B cell (primary cell): ENCODE measurements at regions not wholly inside any gene's neighbourhood (a gene's known extent, or its start where the extent isn't known, plus 50 kb on each side); places are given as distances from the start of the nearest gene placed in this dataset.

Source experiments
- ATAC-seq: fragments of 200-7000 bp; cut with Tn5 transposase; one replicate; pipeline ENCODE4 v1.10.0; 2021; ENCODE audit warnings: low read depth, mild to moderate bottlenecking, moderate number of reproducible peaks, moderate library complexity
- CTCF ChIA-PET: fragments of 350-600 bp; sonication (Branson Sonifier 250); formaldehyde crosslinking; loops from one replicate; lab custom pipeline; 2021; ENCODE audit warnings: antibody characterized with exemption, inconsistent platforms; lab: Charles Lee
- POLR2A ChIA-PET: fragments of 350-600 bp; sonication (Branson Sonifier 250); formaldehyde crosslinking; loops from one replicate; lab custom pipeline; 2021; ENCODE audit warnings: antibody characterized with exemption; lab: Charles Lee
- DNase-seq: peaks from one replicate; pipeline ENCODE4 v3.0.0; 2013
- H2AFZ ChIP-seq: 2 replicates; pipeline ENCODE4 v1.6.1; 2012; ENCODE audit warnings: mild to moderate bottlenecking, low read depth, low read length; ENCODE audit not compliant: insufficient read depth, poor library complexity, severe bottlenecking
- H3K27ac ChIP-seq, 2 donors: 1 replicate in 1 of 2; 2 replicates in 1 of 2; pipeline ENCODE4 v1.5.1; 2012 to 2013; ENCODE audit warnings: low read length in 2 of 2, mild to moderate bottlenecking in 2 of 2, moderate library complexity in 1 of 2
- H3K27me3 ChIP-seq, 4 experiments: fragments of 200-600 bp in 1 of 4; sonication (generic) in 1 of 4; replicated peaks in 1 of 4; 1 replicate in 2 of 4; 2 replicates in 2 of 4; pipeline versions ENCODE4 v1.6.1 to v1.7.0; 2013 to 2016; ENCODE audit warnings: low read length in 3 of 4, mild to moderate bottlenecking in 2 of 4, mixed read lengths in 1 of 4, moderate library complexity in 1 of 4; ENCODE audit not compliant: insufficient read depth in 4 of 4, control insufficient read depth in 3 of 4; ENCODE audit errors: control extremely low read depth in 1 of 4
- H3K36me3 ChIP-seq, 2 experiments: replicated peaks in 1 of 2; 1 replicate in 1 of 2; 2 replicates in 1 of 2; pipeline versions ENCODE4 v1.6.1 to v1.7.1; 2013; ENCODE audit warnings: low read length in 1 of 2; ENCODE audit not compliant: insufficient read depth in 2 of 2, control insufficient read depth in 1 of 2; ENCODE audit errors: control extremely low read depth in 1 of 2, extremely low read depth in 1 of 2
- H3K4me1 ChIP-seq, 2 donors: fragments of 200-600 bp in 1 of 2; sonication (generic) in 1 of 2; 1 replicate in 1 of 2; 2 replicates in 1 of 2; pipeline versions ENCODE4 v1.5.1 to v1.6.1; 2013 to 2017; ENCODE audit warnings: low read length in 2 of 2; ENCODE audit not compliant: control insufficient read depth in 2 of 2, insufficient read depth in 2 of 2
- H3K4me2 ChIP-seq: replicated peaks from 2 replicates; pipeline ENCODE3; 2012; ENCODE audit warnings: mild to moderate bottlenecking, low read depth, low read length; ENCODE audit not compliant: poor library complexity, severe bottlenecking
- H3K4me3 ChIP-seq, 5 experiments: fragments of 200-600 bp in 1 of 5; sonication (generic) in 1 of 5; 1 replicate in 3 of 5; 2 replicates in 2 of 5; pipeline versions ENCODE4 v1.5.1 to v1.7.0; 2011 to 2016; ENCODE audit warnings: low read length in 4 of 5, mild to moderate bottlenecking in 4 of 5, low read depth in 2 of 5, control low read depth in 1 of 5, moderate library complexity in 1 of 5; ENCODE audit not compliant: insufficient read depth in 1 of 5; ENCODE audit errors: control extremely low read depth in 1 of 5, extremely low read depth in 1 of 5
- H3K79me2 ChIP-seq: fragments of 200-600 bp; sonication (generic); one replicate; pipeline ENCODE4 v1.6.0; 2016; ENCODE audit warnings: low read length; ENCODE audit not compliant: control insufficient read depth, insufficient read depth
- H3K9ac ChIP-seq: fragments of 200-600 bp; sonication (generic); 2 replicates; pipeline ENCODE4 v1.6.1; 2017; ENCODE audit warnings: mild to moderate bottlenecking, low read length, moderate library complexity
- H3K9me3 ChIP-seq, 3 donors: one replicate each; pipeline versions ENCODE4 v1.6.1 to v1.7.1; 2013; ENCODE audit warnings: low read length in 2 of 3; ENCODE audit not compliant: control insufficient read depth in 2 of 3, insufficient read depth in 1 of 3; ENCODE audit errors: control extremely low read depth in 1 of 3
- H4K20me1 ChIP-seq: 2 replicates; pipeline ENCODE4 v1.6.0; 2012; ENCODE audit warnings: mild to moderate bottlenecking, low read length; ENCODE audit not compliant: insufficient read depth, control insufficient read depth, poor library complexity, severe bottlenecking
- H3K27ac Mint-ChIP-seq: one replicate; pipeline ENCODE4 v1.8.0; 2021; ENCODE audit warnings: mixed read lengths
- H3K27me3 Mint-ChIP-seq: one replicate; pipeline ENCODE4 v1.8.0; 2021; ENCODE audit warnings: mixed read lengths
- H3K4me1 Mint-ChIP-seq: one replicate; pipeline ENCODE4 v1.8.0; 2021; ENCODE audit warnings: mixed read lengths
- H3K4me3 Mint-ChIP-seq: one replicate; pipeline ENCODE4 v1.8.0; 2021; ENCODE audit warnings: mixed read lengths
- H3K9me3 Mint-ChIP-seq: one replicate; pipeline ENCODE4 v1.8.0; 2022; ENCODE audit warnings: mixed read lengths; ENCODE audit not compliant: insufficient read depth
- EZH2 ChIP-seq: IDR thresholded peaks from 2 replicates; pipeline ENCODE4 v1.6.1; 2012; ENCODE audit warnings: borderline replicate concordance, low read depth, mild to moderate bottlenecking, moderate library complexity, low read length; ENCODE audit not compliant: insufficient read depth, poor library complexity, severe bottlenecking
- WGBS: methylation state at CpG from one replicate; pipeline ENCODE4 v1.1.5; 2013; ENCODE audit warnings: missing lambda C conversion rate; ENCODE audit not compliant: insufficient coverage; 5-methylcytosine and 5-hydroxymethylcytosine counted together
- intact Hi-C: fragments of 100-400 bp; cut with micrococcal nuclease; formaldehyde crosslinking; loops from one replicate; pipeline ENCODE4 v1.10.0; 2022
- TF ChIP-seq, protein P1 (sequence below): fragments of 200-600 bp; IDR thresholded peaks from one replicate; pipeline ENCODE4 v1.8.0; 2022; ENCODE audit warnings: antibody characterized with exemption, mild to moderate bottlenecking

- ATAC-seq: peak; percentile 76
- peak; percentile 68 for DNase-seq
- Histone ChIP-seq H3K79me2 (no peaks in the 10 kb centered on the region), H2AFZ (no peak overlapping the region), H4K20me1 (no peaks in the 10 kb centered on the region), H3K27ac (peak overlapping the region in 1 of 2 donors; percentile 34), H3K4me3 (no peak overlapping the region), H3K36me3 (no peaks in the 10 kb centered on the region), H3K4me1 (peaks cover 36 to 45% of the 10 kb centered on the region in 2 donors), H3K9me3 (no peaks in the 10 kb centered on the region), H3K4me2 (peak overlapping the region; percentile 45), H3K27me3 (no peaks in the 10 kb centered on the region), H3K9ac (no peak overlapping the region)
- TF ChIP-seq EZH2: no peak
- Mint-ChIP-seq H3K9me3 (no peaks in the 10 kb centered on the region), H3K4me1 (peaks cover 41% of the 10 kb centered on the region), H3K27ac (no peak overlapping the region), H3K27me3 (no peaks in the 10 kb centered on the region), H3K4me3 (peak overlapping the region; percentile 42)
- intact Hi-C loops: no loop called here
- POLR2A ChIA-PET: no interaction called here
- CTCF ChIA-PET: no interaction called here
- WGBS: 0% methylated on average over 3 of the region's 4 CpGs
Measured at GRCh38 chr11:82557274-82557673, 176.4 kb downstream of the FAM181B start.

DNA sequence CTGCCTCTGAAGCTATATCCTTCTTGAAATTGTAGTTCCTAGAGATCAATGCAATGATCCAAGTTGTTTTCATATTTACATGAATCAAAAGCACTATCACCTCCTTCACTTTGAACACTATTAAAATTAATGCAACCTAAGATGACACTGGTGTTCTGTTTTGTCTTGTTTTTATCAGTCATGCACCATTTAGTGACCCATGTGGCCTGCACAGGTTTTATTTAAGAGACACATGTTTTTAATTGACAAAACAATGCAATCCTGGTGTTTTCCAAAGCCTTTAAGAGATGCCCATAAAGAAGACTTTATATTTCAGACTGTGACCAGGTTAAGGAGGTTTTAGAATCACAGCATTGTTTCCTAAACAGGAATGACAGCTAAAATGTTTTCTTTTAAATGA, 177.5 kb downstream of the FAM181B start:
- Histone ChIP-seq H3K79me2 (no peaks in the 10 kb centered on the region), H2AFZ (no peak overlapping the region), H3K4me3 (no peak overlapping the region), H3K27me3 (no peaks in the 10 kb centered on the region), H3K9ac (no peak overlapping the region), H3K36me3 (no peaks in the 10 kb centered on the region), H3K27ac (no peak overlapping the region), H3K4me2 (no peak overlapping the region), H4K20me1 (no peaks in the 10 kb centered on the region), H3K9me3 (peaks cover 0 to 1% (median 0%) of the 10 kb centered on the region in 3 donors), H3K4me1 (peaks cover 36 to 45% of the 10 kb centered on the region in 2 donors)
- no peaks in the 10 kb centered on the region for H3K9me3 Mint-ChIP-seq
- H3K4me1 Mint-ChIP-seq: peaks cover 41% of the 10 kb centered on the region
- DNase-seq (no peak), ATAC-seq (no peak)
- H3K27me3 Mint-ChIP-seq: no peaks in the 10 kb centered on the region
- intact Hi-C loops: no loop called here
- ChIA-PET POLR2A (no interaction called here), CTCF (no interaction called here)
- TF ChIP-seq, protein P1, sequence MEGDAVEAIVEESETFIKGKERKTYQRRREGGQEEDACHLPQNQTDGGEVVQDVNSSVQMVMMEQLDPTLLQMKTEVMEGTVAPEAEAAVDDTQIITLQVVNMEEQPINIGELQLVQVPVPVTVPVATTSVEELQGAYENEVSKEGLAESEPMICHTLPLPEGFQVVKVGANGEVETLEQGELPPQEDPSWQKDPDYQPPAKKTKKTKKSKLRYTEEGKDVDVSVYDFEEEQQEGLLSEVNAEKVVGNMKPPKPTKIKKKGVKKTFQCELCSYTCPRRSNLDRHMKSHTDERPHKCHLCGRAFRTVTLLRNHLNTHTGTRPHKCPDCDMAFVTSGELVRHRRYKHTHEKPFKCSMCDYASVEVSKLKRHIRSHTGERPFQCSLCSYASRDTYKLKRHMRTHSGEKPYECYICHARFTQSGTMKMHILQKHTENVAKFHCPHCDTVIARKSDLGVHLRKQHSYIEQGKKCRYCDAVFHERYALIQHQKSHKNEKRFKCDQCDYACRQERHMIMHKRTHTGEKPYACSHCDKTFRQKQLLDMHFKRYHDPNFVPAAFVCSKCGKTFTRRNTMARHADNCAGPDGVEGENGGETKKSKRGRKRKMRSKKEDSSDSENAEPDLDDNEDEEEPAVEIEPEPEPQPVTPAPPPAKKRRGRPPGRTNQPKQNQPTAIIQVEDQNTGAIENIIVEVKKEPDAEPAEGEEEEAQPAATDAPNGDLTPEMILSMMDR: no peak
- TF ChIP-seq EZH2: no peak
- H3K27ac Mint-ChIP-seq: no peak overlapping the region
- no peak overlapping the region for H3K4me3 Mint-ChIP-seq
